ENCODE measurements at regions not wholly inside any gene's neighbourhood (a gene's known extent, or its start where the extent isn't known, plus 50 kb on each side); places are given as distances from the start of the nearest gene placed in this dataset.
"Not testable (repeated sequence)": the region's sequence is repeated elsewhere in the genome, so short reads cannot be mapped to it uniquely, and the experiment has no call there.

DNA sequence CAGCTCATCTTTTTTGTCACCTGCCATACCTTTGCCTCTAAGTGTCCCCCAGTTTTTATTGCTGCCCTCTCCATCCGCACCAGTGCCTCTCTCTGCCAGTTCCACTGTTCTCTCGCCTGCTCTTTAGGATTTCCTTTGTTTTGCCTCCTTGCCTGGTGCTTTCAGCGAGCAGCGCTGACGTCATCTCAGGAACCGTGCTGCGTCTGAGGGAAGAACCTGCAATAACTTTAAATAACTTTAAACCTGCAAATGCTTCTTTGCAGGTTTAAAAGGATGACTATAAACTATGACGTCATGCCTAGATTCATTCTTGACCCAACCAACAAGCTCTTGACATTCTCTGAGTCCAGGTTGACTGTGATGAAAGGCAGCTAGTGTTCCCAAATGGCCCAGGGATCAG lies 105.1 kb downstream of the LRRC74B start:
- peak overlapping the region in 7 of 10 donors; percentile 21 to 67 (median 41) for H3K4me3 Mint-ChIP-seq
- H3K9me3 ChIP-seq (ENCODE audit: control insufficient read depth in 2 of 3, low read length in 3 of 3); H3K36me3 Mint-ChIP-seq; H3K36me3 ChIP-seq (ENCODE audit: control insufficient read depth in 2 of 3, insufficient read depth in 3 of 3, low read length in 3 of 3); H3K9me3 Mint-ChIP-seq; H3K27me3 ChIP-seq (ENCODE audit: control insufficient read depth in 2 of 2, insufficient read depth in 2 of 2, low read length in 2 of 2); ATAC-seq; H3K27me3 Mint-ChIP-seq; CTCF ChIA-PET; H3K4me3 ChIP-seq (ENCODE audit: low read length); H3K27ac ChIP-seq (ENCODE audit: low read depth, low read length); POLR2A ChIA-PET; H3K4me1 ChIP-seq (ENCODE audit: control insufficient read depth in 2 of 2, insufficient read depth in 2 of 2, low read length in 2 of 2); intact Hi-C loops (cut with micrococcal nuclease); H3K4me1 Mint-ChIP-seq: not testable (repeated sequence)
- peak overlapping the region in 2 of 9 donors; percentile 59 to 85 for H3K27ac Mint-ChIP-seq
- peak in 2 of 9 donors; percentile 14 to 37 for DNase-seq

DNA sequence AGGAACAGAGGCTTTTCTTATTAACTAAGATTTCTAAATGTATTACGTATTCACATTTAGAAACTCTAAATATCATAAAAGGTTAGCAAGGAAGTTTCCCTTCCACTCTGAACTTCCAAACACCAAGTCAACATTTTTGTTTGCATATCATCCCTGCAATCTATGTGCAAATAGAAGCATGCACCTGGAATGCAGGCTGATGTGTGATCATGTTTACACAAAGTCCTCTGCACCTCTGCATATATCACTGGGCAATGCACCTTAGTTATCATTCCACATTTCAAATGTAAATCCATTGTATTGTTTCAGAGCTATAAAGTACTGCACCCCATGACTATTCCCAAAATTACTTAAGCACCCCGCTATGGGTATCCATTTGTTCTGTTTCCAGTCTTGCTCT lies 142.1 kb downstream of the LRRC74B start:
- H3K36me3 Mint-ChIP-seq; H3K27me3 Mint-ChIP-seq; intact Hi-C loops (cut with micrococcal nuclease): not testable (repeated sequence)

GRCh38 chr22:21212054-21212453 lies 166.3 kb downstream of the LRRC74B start:
- H3K27me3 ChIP-seq (ENCODE audit: control insufficient read depth in 2 of 2, insufficient read depth in 2 of 2, low read length in 2 of 2); POLR2A ChIA-PET; H3K4me3 ChIP-seq (ENCODE audit: low read length); H3K36me3 ChIP-seq (ENCODE audit: control insufficient read depth in 2 of 3, insufficient read depth in 3 of 3, low read length in 3 of 3); H3K27ac ChIP-seq (ENCODE audit: low read depth, low read length); intact Hi-C loops (cut with micrococcal nuclease); H3K4me1 Mint-ChIP-seq; H3K36me3 Mint-ChIP-seq; H3K27me3 Mint-ChIP-seq; H3K9me3 ChIP-seq (ENCODE audit: control insufficient read depth in 2 of 3, low read length in 3 of 3); DNase-seq; ATAC-seq; CTCF ChIA-PET; H3K4me3 Mint-ChIP-seq; H3K4me1 ChIP-seq (ENCODE audit: control insufficient read depth in 2 of 2, insufficient read depth in 2 of 2, low read length in 2 of 2); H3K9me3 Mint-ChIP-seq; H3K27ac Mint-ChIP-seq: not testable (repeated sequence)

More for the DNA sequence above, 142.1 kb downstream of the LRRC74B start:
- H3K27me3 ChIP-seq (ENCODE audit: control insufficient read depth in 2 of 2, insufficient read depth in 2 of 2, low read length in 2 of 2); H3K27ac ChIP-seq (ENCODE audit: low read depth, low read length); H3K9me3 ChIP-seq (ENCODE audit: control insufficient read depth in 2 of 3, low read length in 3 of 3); H3K4me3 Mint-ChIP-seq; POLR2A ChIA-PET; CTCF ChIA-PET; DNase-seq; H3K9me3 Mint-ChIP-seq; H3K4me1 Mint-ChIP-seq; H3K27ac Mint-ChIP-seq; ATAC-seq; H3K4me1 ChIP-seq (ENCODE audit: control insufficient read depth in 2 of 2, insufficient read depth in 2 of 2, low read length in 2 of 2); H3K4me3 ChIP-seq (ENCODE audit: low read length); H3K36me3 ChIP-seq (ENCODE audit: control insufficient read depth in 2 of 3, insufficient read depth in 3 of 3, low read length in 3 of 3): not testable (repeated sequence)

DNA sequence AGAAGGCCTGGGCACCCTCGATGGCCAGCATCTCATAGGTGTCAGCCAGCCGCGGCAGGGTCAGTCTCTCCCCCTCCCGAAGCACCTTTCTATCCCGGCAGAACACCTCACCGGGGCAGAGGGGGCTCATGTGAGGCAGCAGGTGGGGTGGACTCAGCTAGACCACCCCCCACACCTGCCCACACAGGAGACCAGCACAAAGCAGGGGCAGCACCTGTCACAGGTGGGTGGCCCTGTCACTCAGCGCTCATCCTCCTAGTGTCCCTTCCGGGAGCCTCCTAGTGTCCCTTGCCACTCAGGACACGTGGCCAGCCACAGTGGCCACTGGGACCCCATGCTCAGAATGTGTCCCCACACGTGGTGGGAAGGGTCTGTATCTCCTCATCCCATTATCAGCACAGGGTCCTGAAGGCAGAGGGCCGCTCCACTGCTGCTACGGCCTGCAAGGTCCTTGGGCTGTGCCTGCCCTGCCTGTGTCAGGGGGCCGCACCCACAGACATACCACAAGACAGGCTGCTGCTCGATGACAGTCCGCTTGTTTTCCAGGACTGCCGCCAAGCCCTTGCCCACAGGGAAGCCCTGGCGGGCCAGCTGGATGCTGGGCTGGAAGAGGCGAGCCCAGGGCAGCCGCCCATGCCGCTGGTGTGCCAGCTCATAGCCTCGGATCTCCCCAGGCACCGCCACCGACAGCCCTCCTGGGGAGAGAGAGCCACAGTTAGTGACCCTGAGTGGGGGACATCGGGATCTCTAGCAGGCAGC lies 167.4 kb upstream of the RIMBP3B start:
- ATAC-seq; H3K27ac ChIP-seq (ENCODE audit: low read depth, low read length); H3K36me3 ChIP-seq (ENCODE audit: control insufficient read depth in 2 of 3, insufficient read depth in 3 of 3, low read length in 3 of 3); intact Hi-C loops (cut with micrococcal nuclease); H3K27me3 ChIP-seq (ENCODE audit: control insufficient read depth in 2 of 2, insufficient read depth in 2 of 2, low read length in 2 of 2); CTCF ChIA-PET; POLR2A ChIA-PET; H3K27ac Mint-ChIP-seq; H3K9me3 Mint-ChIP-seq; H3K27me3 Mint-ChIP-seq; H3K36me3 Mint-ChIP-seq; H3K4me3 Mint-ChIP-seq; H3K4me3 ChIP-seq (ENCODE audit: low read length); DNase-seq; H3K4me1 ChIP-seq (ENCODE audit: control insufficient read depth in 2 of 2, insufficient read depth in 2 of 2, low read length in 2 of 2); H3K4me1 Mint-ChIP-seq; H3K9me3 ChIP-seq (ENCODE audit: control insufficient read depth in 2 of 3, low read length in 3 of 3): not testable (repeated sequence)

GRCh38 chr22:21224900-21225299 lies 158.7 kb upstream of the RIMBP3B start:
- POLR2A ChIA-PET; H3K27ac ChIP-seq (ENCODE audit: low read depth, low read length); H3K27me3 ChIP-seq (ENCODE audit: control insufficient read depth in 2 of 2, insufficient read depth in 2 of 2, low read length in 2 of 2); H3K9me3 ChIP-seq (ENCODE audit: control insufficient read depth in 2 of 3, low read length in 3 of 3); H3K4me3 ChIP-seq (ENCODE audit: low read length); H3K27ac Mint-ChIP-seq; H3K27me3 Mint-ChIP-seq; intact Hi-C loops (cut with micrococcal nuclease); DNase-seq; H3K4me1 Mint-ChIP-seq; H3K4me1 ChIP-seq (ENCODE audit: control insufficient read depth in 2 of 2, insufficient read depth in 2 of 2, low read length in 2 of 2); ATAC-seq; H3K36me3 Mint-ChIP-seq; H3K36me3 ChIP-seq (ENCODE audit: control insufficient read depth in 2 of 3, insufficient read depth in 3 of 3, low read length in 3 of 3); H3K4me3 Mint-ChIP-seq; CTCF ChIA-PET; H3K9me3 Mint-ChIP-seq: not testable (repeated sequence)

DNA sequence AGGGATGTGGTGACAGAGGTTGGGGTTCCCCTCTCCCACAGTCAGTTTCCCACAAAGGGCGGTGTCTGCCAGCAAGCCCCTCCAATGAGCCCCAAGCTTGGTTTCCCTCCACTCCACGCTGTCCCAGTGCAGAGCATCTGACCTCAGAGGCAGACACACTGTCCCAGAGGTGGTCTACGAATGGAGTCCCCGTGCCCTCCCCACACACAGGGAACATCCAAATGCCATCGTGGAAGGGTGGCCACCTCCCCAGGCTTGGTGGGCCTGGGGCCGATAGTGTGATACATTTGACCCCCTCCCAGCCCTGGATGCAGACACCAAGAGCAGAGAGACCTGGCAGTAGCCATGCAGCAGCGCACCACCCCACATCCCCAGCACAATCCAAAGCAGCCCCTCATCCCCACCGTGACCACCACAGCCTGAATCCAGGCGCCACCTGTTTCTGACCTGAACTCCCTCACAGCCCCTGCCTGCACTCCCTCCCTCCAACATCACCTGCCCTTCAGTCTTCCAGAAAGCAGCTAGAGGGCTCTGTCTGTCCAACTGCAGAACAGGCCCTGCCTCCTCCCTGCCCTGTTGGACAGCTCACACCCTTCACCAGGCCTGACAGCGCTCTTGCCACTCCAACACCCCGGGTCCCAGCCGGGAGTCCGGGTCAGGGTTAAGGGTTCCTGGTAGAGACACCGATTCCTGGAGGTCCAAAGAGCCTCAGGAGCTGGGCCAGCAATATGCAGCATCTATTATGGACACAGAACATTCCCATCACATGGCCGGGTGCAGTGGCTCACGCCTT lies 156.5 kb upstream of the RIMBP3B start:
- H3K4me1 Mint-ChIP-seq; POLR2A ChIA-PET; H3K27ac Mint-ChIP-seq; intact Hi-C loops (cut with micrococcal nuclease); H3K36me3 Mint-ChIP-seq; CTCF ChIA-PET; H3K27ac ChIP-seq (ENCODE audit: low read depth, low read length); DNase-seq; H3K4me3 Mint-ChIP-seq; H3K9me3 ChIP-seq (ENCODE audit: control insufficient read depth in 2 of 3, low read length in 3 of 3); H3K9me3 Mint-ChIP-seq; ATAC-seq; H3K36me3 ChIP-seq (ENCODE audit: control insufficient read depth in 2 of 3, insufficient read depth in 3 of 3, low read length in 3 of 3); H3K4me1 ChIP-seq (ENCODE audit: control insufficient read depth in 2 of 2, insufficient read depth in 2 of 2, low read length in 2 of 2); H3K4me3 ChIP-seq (ENCODE audit: low read length); H3K27me3 ChIP-seq (ENCODE audit: control insufficient read depth in 2 of 2, insufficient read depth in 2 of 2, low read length in 2 of 2); H3K27me3 Mint-ChIP-seq: not testable (repeated sequence)

- H3K27me3 Mint-ChIP-seq; H3K4me1 ChIP-seq (ENCODE audit: control insufficient read depth in 2 of 2, insufficient read depth in 2 of 2, low read length in 2 of 2); H3K4me3 ChIP-seq (ENCODE audit: low read length); H3K9me3 ChIP-seq (ENCODE audit: control insufficient read depth in 2 of 3, low read length in 3 of 3); DNase-seq; H3K27me3 ChIP-seq (ENCODE audit: control insufficient read depth in 2 of 2, insufficient read depth in 2 of 2, low read length in 2 of 2); ATAC-seq; POLR2A ChIA-PET; H3K36me3 Mint-ChIP-seq; H3K27ac ChIP-seq (ENCODE audit: low read depth, low read length); H3K36me3 ChIP-seq (ENCODE audit: control insufficient read depth in 2 of 3, insufficient read depth in 3 of 3, low read length in 3 of 3); intact Hi-C loops (cut with micrococcal nuclease); H3K4me1 Mint-ChIP-seq; CTCF ChIA-PET; H3K9me3 Mint-ChIP-seq; H3K27ac Mint-ChIP-seq; H3K4me3 Mint-ChIP-seq: not testable (repeated sequence)
Observed at GRCh38 chr22:21251435-21251834, 132.1 kb upstream of the RIMBP3B start.

All from naive thymus-derived CD4-positive, alpha-beta T cell (primary cell).